GM21825 (cell line): ENCODE measurements at regions not wholly inside any gene's neighbourhood (a gene's known extent, or its start where the extent isn't known, plus 50 kb on each side); places are given as distances from the start of the nearest gene placed in this dataset.

ENCODE experiments used
- ATAC-seq: cut with Tn5 transposase; IDR thresholded peaks from one replicate; pipeline ENCODE4 v1.9.1; 2021; ENCODE audit warnings: mild to moderate bottlenecking, moderate library complexity; ENCODE audit not compliant: unreplicated experiment

- no peak for ATAC-seq
These were observed 63.8 kb upstream of the RXFP2 start for GRCh38 chr13:31675440-31675953.

- no peak for ATAC-seq
These were observed 58.2 kb upstream of the RXFP2 start for GRCh38 chr13:31681133-31681532.

- ATAC-seq, result no peak
These were observed 54.9 kb upstream of the RXFP2 start for GRCh38 chr13:31684466-31684865.

GRCh38 chr13:31686670-31687425, 52.5 kb upstream of the RXFP2 start:
- ATAC-seq, result no peak
